Thyroid gland (tissue), 4 donors: ENCODE measurements at regions not wholly inside any gene's neighbourhood (a gene's known extent, or its start where the extent isn't known, plus 50 kb on each side); places are given as distances from the start of the nearest gene placed in this dataset.

Source experiments
- POLR2A ChIP-seq, 2 donors: fragments of 450-650 bp; IDR thresholded peaks; one replicate each; pipeline ENCODE4 v1.6.1; 2017; ENCODE audit warnings: antibody characterized with exemption in 2 of 2, mild to moderate bottlenecking in 2 of 2, moderate library complexity in 1 of 2
- TF ChIP-seq, protein P1 (sequence below), 6 experiments: fragments of 200-600 bp in 3 of 6; fragments of 450-650 bp in 3 of 6; sonication (generic) in 3 of 6; IDR thresholded peaks; one replicate each; pipeline ENCODE4 v1.5.1; 2016 to 2019; ENCODE audit warnings: antibody characterized with exemption in 6 of 6, mild to moderate bottlenecking in 2 of 6, inconsistent platforms in 1 of 6, moderate library complexity in 1 of 6

DNA sequence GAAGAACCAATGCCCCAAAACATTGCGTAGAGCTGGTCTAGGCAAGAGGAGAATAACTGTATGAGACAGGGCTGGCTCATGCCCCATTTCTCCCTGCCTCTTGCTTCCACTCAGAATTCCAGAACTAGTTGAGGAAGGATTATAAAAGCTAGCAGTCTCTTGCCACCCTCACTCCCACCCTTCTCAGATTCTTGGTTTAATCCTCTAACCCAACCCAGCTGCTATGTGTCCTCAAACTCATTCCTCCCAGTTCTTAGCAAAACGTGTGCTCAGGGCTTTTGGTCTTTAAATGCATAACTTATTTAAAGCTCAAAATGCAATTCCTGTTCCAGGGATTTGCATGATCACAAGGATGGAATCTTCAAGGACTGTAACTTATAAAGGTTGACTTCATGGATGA is 466.3 kb downstream of the COG6 start:
- TF ChIP-seq, protein P1, sequence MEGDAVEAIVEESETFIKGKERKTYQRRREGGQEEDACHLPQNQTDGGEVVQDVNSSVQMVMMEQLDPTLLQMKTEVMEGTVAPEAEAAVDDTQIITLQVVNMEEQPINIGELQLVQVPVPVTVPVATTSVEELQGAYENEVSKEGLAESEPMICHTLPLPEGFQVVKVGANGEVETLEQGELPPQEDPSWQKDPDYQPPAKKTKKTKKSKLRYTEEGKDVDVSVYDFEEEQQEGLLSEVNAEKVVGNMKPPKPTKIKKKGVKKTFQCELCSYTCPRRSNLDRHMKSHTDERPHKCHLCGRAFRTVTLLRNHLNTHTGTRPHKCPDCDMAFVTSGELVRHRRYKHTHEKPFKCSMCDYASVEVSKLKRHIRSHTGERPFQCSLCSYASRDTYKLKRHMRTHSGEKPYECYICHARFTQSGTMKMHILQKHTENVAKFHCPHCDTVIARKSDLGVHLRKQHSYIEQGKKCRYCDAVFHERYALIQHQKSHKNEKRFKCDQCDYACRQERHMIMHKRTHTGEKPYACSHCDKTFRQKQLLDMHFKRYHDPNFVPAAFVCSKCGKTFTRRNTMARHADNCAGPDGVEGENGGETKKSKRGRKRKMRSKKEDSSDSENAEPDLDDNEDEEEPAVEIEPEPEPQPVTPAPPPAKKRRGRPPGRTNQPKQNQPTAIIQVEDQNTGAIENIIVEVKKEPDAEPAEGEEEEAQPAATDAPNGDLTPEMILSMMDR (IDR thresholded peaks at IDR 0.05), result no peak
- no peak for TF ChIP-seq POLR2A (IDR thresholded peaks at IDR 0.05)
